Peyer's patch (tissue), 4 donors: ENCODE measurements at regions not wholly inside any gene's neighbourhood (a gene's known extent, or its start where the extent isn't known, plus 50 kb on each side); places are given as distances from the start of the nearest gene placed in this dataset.

Experiments used
- POLR2A ChIP-seq, 2 donors: fragments of 450-650 bp; IDR thresholded peaks; one replicate each; pipeline ENCODE4 v1.5.1; 2017; ENCODE audit warnings: antibody characterized with exemption in 2 of 2, mild to moderate bottlenecking in 2 of 2, moderate library complexity in 2 of 2
- TF ChIP-seq, protein P1 (sequence below), 6 experiments: fragments of 450-650 bp in 4 of 6; fragments of 200-600 bp in 2 of 6; sonication (generic) in 1 of 6; IDR thresholded peaks; one replicate each; pipeline ENCODE4 v1.5.1; 2017 to 2019; ENCODE audit warnings: antibody characterized with exemption in 6 of 6, mild to moderate bottlenecking in 3 of 6, moderate library complexity in 1 of 6

DNA sequence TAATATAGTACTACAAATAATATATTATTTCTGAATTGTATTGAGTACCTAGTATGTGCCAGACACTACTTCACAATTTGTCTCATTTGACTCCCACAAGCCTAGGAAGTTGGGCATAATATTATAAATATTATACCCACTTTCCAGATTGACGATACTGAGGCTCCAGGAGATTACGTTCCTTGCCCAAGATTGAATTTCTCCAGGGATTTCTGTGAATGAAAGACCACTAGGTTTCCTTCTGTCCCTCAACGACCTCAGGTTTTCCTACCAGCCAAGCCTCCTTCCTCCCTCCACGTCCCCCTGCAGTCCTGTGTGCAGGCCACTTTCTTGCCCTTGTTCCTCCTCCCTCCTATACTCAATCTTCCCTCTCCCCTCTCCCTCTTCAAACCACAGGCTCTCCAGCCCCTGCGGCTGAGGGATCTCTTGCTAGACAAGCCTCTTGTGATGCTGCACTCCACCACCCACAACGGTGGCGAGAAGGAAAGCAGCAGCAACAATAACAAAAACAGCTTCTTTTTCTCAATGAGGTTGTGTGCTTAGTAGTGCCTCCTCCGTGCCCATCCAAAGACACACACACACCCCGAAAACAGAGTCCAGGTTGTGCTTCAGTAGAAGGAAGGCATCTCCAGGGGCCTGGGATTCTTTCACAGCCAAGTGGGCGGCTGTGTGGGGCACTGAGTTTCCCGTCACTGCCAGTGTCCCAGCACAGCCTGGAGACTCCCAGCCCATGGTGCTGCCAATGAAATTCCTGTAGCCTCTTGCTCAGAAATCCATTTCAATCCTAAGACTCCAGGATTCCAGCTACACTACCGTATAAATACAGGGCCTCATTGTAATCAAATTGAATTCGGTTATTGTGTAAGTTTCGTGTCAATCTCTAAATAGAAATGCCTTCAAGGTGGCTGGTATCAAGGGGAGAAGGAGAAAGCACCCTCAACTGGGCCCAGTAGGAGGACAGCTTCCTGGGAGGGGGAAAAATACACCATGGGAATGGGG lies 94.4 kb downstream of the NCR2 start:
- TF ChIP-seq, protein P1, sequence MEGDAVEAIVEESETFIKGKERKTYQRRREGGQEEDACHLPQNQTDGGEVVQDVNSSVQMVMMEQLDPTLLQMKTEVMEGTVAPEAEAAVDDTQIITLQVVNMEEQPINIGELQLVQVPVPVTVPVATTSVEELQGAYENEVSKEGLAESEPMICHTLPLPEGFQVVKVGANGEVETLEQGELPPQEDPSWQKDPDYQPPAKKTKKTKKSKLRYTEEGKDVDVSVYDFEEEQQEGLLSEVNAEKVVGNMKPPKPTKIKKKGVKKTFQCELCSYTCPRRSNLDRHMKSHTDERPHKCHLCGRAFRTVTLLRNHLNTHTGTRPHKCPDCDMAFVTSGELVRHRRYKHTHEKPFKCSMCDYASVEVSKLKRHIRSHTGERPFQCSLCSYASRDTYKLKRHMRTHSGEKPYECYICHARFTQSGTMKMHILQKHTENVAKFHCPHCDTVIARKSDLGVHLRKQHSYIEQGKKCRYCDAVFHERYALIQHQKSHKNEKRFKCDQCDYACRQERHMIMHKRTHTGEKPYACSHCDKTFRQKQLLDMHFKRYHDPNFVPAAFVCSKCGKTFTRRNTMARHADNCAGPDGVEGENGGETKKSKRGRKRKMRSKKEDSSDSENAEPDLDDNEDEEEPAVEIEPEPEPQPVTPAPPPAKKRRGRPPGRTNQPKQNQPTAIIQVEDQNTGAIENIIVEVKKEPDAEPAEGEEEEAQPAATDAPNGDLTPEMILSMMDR (IDR thresholded peaks at IDR 0.05) = no peak
- TF ChIP-seq POLR2A (IDR thresholded peaks at IDR 0.05) = no peak
